Upper lobe of right lung (tissue), 1 donor: ENCODE measurements at regions not wholly inside any gene's neighbourhood (a gene's known extent, or its start where the extent isn't known, plus 50 kb on each side); places are given as distances from the start of the nearest gene placed in this dataset.

Experiments used
- ATAC-seq: fragments of 200-7000 bp; cut with Tn5 transposase; one replicate; pipeline ENCODE4 v1.9.1; 2020; ENCODE audit warnings: mild to moderate bottlenecking, moderate library complexity
- DNase-seq: peaks from one replicate; pipeline ENCODE4 v3.0.0-alpha.2; 2020
- H3K27ac ChIP-seq: fragments of 200-600 bp; one replicate; pipeline ENCODE4 v1.8.0; 2022
- H3K27me3 ChIP-seq: fragments of 200-600 bp; one replicate; pipeline ENCODE4 v1.8.0; 2022; ENCODE audit warnings: mild to moderate bottlenecking
- H3K36me3 ChIP-seq: fragments of 200-600 bp; one replicate; pipeline ENCODE4 v1.8.0; 2022
- H3K4me1 ChIP-seq: fragments of 200-600 bp; one replicate; pipeline ENCODE4 v1.8.0; 2022
- H3K4me3 ChIP-seq: fragments of 200-600 bp; one replicate; pipeline ENCODE4 v1.8.0; 2022; ENCODE audit warnings: mild to moderate bottlenecking
- H3K9me3 ChIP-seq: fragments of 200-600 bp; one replicate; pipeline ENCODE4 v1.8.0; 2022
- intact Hi-C: fragments of 100-400 bp; cut with DNase I; formaldehyde crosslinking; loops from one replicate; pipeline ENCODE4 v1.11.0; 2022
- TF ChIP-seq, protein P1 (sequence below): fragments of 200-600 bp; IDR thresholded peaks from one replicate; pipeline ENCODE4 v1.8.0; 2022; ENCODE audit warnings: antibody characterized with exemption
- donor health status: DM: no; HTN: yes; CAD: no; lungs with severe emphysema.

DNA sequence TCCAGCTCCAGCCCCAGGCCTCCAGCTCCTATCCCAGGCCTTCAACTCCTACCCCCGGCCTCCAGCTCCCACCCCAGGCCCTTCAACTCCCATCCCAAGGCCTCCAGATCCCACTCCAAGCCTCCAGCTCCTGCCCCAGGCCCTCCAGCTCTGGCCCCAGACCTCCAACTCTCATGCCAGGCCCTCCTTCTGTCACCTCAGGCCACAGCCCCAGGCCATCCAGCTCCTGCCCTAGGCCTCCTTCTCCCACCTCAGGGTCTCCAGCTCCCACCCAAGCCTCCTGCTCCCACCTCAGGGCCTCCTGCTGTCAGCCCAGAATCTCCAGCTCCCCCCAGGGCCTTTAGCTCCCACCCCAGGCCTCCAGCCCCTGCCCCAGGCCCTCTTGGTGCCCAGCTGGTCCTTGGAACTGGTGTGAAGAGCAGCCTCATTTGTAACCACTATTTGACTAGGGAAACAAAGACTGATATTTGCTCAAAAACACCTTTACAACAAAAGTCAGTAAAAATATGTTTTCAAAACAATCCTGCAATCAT lies 67.8 kb upstream of the SALL3 start:
- H3K4me3 ChIP-seq: no peak overlapping the region
- TF ChIP-seq, protein P1, sequence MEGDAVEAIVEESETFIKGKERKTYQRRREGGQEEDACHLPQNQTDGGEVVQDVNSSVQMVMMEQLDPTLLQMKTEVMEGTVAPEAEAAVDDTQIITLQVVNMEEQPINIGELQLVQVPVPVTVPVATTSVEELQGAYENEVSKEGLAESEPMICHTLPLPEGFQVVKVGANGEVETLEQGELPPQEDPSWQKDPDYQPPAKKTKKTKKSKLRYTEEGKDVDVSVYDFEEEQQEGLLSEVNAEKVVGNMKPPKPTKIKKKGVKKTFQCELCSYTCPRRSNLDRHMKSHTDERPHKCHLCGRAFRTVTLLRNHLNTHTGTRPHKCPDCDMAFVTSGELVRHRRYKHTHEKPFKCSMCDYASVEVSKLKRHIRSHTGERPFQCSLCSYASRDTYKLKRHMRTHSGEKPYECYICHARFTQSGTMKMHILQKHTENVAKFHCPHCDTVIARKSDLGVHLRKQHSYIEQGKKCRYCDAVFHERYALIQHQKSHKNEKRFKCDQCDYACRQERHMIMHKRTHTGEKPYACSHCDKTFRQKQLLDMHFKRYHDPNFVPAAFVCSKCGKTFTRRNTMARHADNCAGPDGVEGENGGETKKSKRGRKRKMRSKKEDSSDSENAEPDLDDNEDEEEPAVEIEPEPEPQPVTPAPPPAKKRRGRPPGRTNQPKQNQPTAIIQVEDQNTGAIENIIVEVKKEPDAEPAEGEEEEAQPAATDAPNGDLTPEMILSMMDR: no peak
- H3K36me3 ChIP-seq: no peaks in the 10 kb centered on the region
- ATAC-seq: no peak
- H3K9me3 ChIP-seq: no peaks in the 10 kb centered on the region
- H3K27ac ChIP-seq: no peak overlapping the region
- DNase-seq: peak; percentile 53
- H3K4me1 ChIP-seq: no peaks in the 10 kb centered on the region
- H3K27me3 ChIP-seq: peaks cover 7% of the 10 kb centered on the region
- intact Hi-C loops: no loop called here

DNA sequence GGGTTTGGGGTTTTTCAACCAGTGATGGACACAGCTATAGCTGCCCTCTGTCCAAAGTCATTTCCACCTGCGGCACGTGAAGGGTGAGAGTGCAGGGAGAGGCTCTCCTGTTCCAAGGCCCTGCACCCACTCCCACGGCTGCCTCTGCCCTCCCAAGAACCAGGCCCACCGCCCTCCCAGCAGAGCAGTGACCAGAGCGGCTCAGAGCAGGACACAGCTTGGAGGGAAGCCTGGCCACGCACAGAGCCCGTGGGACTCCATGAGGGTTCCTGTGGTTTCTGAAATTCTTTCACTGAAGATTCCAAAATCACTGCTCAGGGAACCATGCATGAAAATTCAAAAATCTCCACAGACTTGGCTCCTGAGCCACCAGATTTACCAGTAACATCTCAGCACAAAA lies 67.3 kb upstream of the SALL3 start:
- Histone ChIP-seq H3K4me3 (no peak overlapping the region), H3K36me3 (no peaks in the 10 kb centered on the region), H3K27me3 (peaks cover 7% of the 10 kb centered on the region), H3K4me1 (no peaks in the 10 kb centered on the region), H3K27ac (no peak overlapping the region), H3K9me3 (no peaks in the 10 kb centered on the region)
- DNase-seq (peak; percentile 15), ATAC-seq (no peak)
- TF ChIP-seq, protein P1: no peak
- intact Hi-C loops: no loop called here

DNA sequence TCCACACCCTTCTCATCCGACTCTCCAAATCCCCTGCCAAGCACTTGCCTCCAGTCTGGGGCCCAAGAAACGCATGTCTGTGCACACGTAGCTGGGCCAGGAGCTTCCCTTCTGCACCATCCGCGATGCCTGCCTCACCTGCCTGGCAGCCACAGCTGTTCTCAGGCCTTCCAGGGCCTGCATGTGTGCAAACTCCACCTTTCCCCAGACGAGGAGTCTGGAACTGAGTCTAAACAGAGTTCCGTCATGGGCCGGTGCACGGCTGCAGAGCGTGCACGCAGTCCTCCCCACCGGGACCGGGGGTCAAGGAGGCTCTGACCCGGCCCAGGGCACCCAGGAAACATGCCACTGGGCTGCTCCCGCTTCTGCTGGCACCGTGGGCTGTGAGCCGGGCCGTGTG lies 66.8 kb upstream of the SALL3 start:
- DNase-seq: peak; percentile 54
- intact Hi-C loops: no loop called here

DNA sequence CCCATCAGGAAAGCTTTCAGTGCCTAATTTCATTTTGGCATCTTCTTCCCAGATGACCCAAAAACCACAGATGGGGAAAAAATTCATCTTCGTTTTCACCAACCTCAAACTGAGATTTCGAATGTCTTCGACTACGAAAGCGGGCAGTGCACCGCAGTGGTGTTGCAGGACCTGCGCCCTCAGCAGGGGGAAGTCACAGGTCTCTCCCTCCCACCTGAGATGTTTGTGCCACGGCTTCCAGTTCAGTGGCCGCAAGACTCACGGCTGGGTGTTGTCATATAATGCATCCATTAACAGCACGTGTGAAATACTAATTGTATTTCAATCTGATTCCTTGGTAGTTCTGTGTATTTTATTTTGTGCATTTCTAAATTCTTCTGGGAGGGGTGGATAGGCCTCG lies 66.2 kb upstream of the SALL3 start:
- no peak for ATAC-seq
- no peak for DNase-seq
- H3K9me3 ChIP-seq: no peaks in the 10 kb centered on the region

More for the DNA sequence above, 66.8 kb upstream of the SALL3 start:
- Histone ChIP-seq H3K4me3 (no peak overlapping the region), H3K27ac (no peak overlapping the region), H3K4me1 (no peaks in the 10 kb centered on the region), H3K36me3 (no peaks in the 10 kb centered on the region), H3K27me3 (peaks cover 7% of the 10 kb centered on the region), H3K9me3 (no peaks in the 10 kb centered on the region)
- TF ChIP-seq, protein P1: no peak
- peak; percentile 22 for ATAC-seq

DNA sequence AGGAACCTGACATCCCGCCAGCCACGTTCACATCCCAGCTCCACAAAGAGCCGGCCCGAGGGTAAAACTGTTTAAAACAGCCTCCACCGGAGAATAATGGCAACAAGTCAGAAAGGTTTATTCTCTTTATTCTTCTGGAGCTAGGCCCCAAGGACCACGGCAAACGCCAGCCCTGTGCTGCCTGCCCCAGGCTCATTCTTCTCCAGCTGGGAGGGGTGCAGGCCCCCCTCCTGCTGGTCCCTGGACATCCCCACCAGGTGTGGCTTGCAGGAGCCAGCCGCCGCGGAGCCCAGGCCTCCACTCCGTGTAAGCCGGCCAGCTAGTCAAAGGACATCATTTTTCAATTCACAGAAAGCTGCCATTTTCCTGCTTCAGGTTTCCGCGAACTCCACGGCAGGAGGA lies 65.8 kb upstream of the SALL3 start:
- no peak overlapping the region for H3K27ac ChIP-seq
- H3K4me3 ChIP-seq: no peak overlapping the region
- TF ChIP-seq, protein P1: no peak
- DNase-seq: peak; percentile 35
- no peak for ATAC-seq
- intact Hi-C loops: no loop called here
- no peaks in the 10 kb centered on the region for H3K36me3 ChIP-seq
- peaks cover 7% of the 10 kb centered on the region for H3K27me3 ChIP-seq
- H3K9me3 ChIP-seq: no peaks in the 10 kb centered on the region
- no peaks in the 10 kb centered on the region for H3K4me1 ChIP-seq

More for the DNA sequence above, 66.2 kb upstream of the SALL3 start:
- Histone ChIP-seq H3K4me1 (no peaks in the 10 kb centered on the region), H3K4me3 (no peak overlapping the region), H3K27me3 (peaks cover 7% of the 10 kb centered on the region), H3K27ac (no peak overlapping the region), H3K36me3 (no peaks in the 10 kb centered on the region)
- intact Hi-C loops: no loop called here
- TF ChIP-seq, protein P1: no peak
